DMS 273 (cell line): ENCODE measurements at regions not wholly inside any gene's neighbourhood (a gene's known extent, or its start where the extent isn't known, plus 50 kb on each side); places are given as distances from the start of the nearest gene placed in this dataset.
"Not testable (repeated sequence)": the region's sequence is repeated elsewhere in the genome, so short reads cannot be mapped to it uniquely, and the experiment has no call there.

ENCODE experiments used
- DNase-seq: peaks from one replicate; lab custom pipeline; 2025; ENCODE audit not compliant: unreplicated experiment; lab: John Stamatoyannopoulos, UW

DNA sequence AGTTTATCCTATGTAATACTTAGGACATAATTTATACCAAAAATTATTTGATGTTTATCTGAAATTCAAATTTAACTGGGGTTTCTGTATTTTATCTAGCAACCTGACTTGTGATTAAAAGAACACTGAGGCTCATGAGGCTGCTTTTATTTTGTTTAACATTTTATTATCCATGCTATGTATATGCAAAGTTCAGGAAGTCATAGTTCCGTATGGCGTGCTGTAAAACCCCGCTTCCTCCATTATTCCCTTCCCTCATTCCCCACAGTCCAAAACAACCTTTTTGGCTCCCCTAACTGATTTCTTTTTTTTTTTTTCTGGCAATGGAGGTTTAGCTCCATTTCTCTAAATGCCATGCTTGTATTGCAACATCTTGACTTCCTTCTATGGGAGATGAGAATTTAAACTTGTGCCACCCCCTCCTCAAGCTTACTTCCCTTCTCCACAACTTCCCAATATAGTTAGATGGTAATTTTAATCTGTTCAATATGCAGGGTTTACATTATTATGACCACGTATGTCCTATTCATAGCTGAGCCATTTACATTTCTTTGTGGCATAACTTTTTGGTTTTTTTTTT lies 138.0 kb upstream of the DNAH14 start:
- DNase-seq = no peak

GRCh38 chr1:224795591-224795990 lies 133.9 kb upstream of the DNAH14 start:
- no peak for DNase-seq

GRCh38 chr1:224799083-224799482 lies 130.4 kb upstream of the DNAH14 start:
- DNase-seq = peak; percentile 72

DNA sequence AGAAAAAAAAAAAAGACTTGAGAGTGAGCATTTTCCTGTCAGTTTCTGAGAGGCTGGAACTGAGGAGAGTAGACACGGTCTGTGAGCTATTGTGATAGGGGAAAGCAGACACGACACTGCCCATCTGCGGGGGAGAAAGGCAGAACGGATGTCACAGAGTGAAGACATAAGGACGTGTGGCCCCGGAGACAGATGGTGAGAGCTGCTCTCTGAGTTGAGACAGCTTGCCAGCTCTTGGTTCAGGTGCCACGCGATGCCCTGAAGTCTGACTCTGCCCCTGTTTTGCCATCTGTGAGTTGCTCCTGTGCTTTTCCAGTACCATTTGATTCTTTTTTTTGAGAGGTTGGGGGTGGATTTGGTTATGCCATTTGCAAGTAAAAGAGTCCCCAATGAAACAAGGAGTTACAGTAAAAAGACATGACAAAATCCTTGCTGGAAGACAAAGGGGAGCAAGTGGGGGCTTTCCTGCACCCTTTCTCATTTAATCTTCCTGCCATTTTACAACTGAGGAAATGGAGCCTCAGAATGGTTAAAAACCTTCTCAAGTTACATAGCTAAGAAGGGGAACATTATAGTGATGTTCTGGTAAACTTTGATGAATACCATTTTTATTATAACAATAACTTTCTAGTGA lies 128.9 kb upstream of the DNAH14 start:
- peak; percentile 98 for DNase-seq

DNA sequence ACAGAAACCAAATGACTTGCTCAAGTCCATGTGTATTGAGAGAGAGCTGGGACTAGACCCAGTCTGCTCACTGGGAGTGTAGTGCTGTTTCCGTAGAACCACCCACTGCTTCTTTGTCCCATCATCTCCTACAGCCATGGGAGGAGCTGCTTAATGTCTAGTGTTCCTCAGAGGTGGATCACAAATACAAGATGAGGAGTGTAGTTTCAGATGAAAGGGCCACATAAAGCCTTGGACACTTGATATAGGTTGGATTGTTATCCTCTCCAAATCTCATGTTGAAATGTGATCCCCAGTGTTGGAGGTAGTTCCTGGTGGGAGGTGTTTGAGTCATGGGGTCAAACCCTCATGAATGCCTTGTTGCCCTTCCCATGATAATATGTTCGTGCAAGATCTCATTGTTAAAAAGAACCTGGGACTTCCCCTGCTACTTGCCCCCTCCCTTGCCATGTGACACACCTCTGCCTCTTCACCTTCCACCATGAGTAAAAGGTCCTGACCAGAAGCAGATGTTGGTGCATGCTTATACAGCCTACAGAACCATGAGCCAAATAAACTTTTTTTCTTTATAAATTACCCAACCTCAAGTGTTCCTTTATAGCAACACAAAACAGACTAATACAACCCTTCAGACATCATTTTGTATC lies 127.5 kb upstream of the DNAH14 start:
- DNase-seq = peak; percentile 41

DNA sequence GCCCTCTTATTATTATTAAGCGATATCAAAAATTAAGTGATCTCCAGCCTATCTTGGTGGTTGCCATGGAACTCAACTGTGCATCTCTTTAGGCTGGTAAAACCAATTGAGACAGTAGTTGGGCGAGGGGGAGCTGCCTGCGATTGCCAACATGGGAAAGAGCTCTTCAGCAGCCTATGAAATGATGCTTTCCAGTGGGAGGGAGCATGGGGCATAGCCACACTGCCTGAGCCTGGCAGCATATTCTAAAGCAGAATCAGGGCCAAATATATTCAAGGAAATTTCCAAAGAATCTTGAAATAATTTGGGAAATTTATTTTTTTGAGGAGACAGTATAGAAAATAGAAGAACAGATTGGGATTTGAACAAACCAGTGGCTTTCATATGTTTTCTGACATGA lies 126.9 kb upstream of the DNAH14 start:
- no peak for DNase-seq

DNA sequence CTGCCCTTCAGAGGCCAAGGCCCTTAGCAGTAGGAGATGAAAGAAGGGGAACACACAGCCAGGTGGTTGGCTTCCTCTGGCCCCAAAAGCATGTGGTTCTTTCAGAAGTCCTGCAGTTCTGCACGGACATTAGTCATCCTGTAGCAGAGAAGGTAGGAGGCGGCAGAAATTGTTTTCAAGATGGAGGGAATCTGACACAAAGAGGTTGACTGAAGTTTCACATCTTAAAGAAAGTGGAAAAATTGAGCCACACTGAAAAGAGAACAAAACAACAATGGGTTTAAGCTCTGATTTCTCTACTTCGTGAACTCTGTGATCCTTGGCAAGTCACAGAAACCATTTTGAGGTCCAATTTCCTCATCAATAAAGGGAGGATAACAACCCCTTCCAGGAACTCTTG lies 125.3 kb upstream of the DNAH14 start:
- no peak for DNase-seq

GRCh38 chr1:224805889-224806288 lies 123.6 kb upstream of the DNAH14 start:
- DNase-seq = no peak

DNA sequence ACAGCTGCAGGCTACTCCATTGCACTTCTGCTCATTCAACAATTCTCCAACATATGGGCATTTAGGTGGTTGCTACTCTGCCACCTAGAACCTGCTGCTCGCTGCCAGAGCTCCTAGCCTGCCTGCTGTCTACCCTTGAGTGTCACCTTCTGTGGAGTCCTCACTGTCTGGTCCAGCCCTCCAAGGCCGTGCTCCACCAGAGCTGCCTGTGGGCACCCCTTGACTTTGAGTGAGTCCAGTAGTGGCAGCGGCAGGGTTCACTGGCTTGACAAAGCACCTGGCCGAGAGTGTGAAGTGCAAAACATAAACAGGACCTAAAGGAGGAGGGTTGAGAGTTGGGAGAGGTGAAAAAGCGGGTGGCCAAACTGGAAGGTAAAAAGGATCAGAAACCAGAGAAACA lies 120.3 kb upstream of the DNAH14 start:
- DNase-seq = no peak

DNA sequence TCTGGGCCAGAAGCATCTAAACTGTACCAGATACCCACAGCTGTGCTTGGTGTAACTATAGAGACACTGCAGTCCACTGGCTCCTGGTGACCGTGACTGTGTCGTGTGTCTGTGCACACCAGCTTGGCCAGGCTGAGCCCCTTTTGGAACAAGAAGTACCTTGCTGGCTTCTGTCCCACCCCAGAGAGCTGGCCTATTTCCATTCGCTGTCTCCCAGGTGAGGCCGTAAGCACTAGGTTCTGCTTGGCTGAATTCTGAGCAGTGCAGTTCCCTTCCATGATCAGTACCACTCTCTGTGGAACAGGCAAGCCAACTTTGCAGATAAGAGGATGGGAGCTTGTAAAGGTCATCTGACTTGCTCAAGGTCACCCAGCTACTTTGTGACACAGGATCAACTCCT lies 119.9 kb upstream of the DNAH14 start:
- no peak for DNase-seq

- no peak for DNase-seq
Observed at GRCh38 chr1:224811564-224811963, 117.9 kb upstream of the DNAH14 start.

DNA sequence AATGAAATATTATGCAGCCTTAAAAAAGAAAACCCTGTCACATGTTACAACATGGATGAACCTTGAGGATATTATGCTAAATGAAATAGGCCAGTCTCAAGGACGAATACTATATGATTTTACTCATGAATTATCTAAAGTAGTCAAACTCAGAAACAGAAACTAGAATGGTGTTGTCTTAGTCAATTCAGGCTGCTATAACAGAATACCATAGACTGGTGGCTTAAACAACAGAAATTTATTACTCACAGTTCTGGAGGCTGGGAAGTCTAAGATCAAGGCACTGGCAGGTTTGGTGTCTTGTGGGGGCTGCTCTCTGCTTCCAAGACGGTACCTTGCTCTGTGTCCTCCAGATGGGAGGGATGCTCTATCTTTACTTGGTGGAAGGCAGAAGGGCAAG lies 113.8 kb upstream of the DNAH14 start:
- DNase-seq = no peak

DNA sequence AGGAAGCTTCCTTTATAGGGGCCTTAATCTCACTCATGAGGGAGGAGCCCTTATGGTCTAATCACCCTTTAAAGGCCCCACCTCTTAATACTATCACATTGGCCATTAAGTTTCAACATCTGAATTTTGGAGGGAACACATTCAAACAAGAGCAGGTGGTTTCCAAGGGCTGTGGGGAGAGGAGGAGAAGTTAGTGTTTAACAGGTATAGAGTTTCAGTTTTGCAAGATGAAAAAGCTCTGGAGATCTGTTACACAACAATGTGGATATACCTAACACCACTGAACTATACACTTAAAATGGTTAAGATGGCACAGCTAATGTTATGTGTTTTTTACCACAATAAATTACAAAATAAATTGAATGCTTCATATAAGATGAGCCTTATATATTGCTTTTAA lies 113.4 kb upstream of the DNAH14 start:
- no peak for DNase-seq

GRCh38 chr1:224817382-224817781 lies 112.1 kb upstream of the DNAH14 start:
- no peak for DNase-seq

GRCh38 chr1:224819861-224820260 lies 109.6 kb upstream of the DNAH14 start:
- DNase-seq = no peak

DNA sequence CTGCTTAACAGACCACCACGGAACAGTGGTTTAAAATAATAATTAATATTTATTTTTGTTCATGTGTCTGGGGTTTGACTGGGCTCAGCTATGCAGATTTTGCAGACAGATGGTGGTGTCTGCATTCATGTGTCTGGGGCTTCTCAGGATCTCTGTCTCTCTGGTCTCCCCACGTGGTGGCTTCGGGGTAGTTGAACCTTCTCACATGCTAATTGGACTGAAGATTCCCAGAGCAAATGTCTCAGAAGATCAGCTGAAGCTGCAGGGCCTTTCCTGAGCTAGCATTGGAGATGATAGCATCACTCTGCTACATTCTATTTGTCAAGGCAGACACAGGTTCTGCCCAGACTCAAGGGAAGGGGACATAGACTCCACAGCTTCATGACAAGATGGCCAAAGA lies 109.1 kb upstream of the DNAH14 start:
- no peak for DNase-seq

DNA sequence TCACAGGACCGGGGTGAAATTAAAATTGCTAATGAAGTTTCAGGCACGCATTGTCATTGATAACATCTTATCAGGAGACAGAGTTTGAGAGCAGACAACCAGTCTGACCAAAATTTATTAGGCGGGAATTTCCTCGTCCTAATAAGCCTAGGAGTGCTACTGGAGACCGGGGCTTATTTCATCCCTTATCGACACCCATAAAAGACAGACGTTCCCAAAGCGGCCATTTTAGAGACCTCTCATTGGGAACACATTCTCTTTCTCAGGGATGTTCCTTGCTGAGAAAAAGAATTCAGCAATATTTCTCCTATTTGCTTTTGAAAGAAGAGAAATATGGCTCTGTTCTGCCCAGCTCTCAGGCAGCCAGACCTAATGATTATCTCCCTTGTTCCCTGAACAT lies 107.7 kb upstream of the DNAH14 start:
- peak; percentile 25 for DNase-seq

GRCh38 chr1:224825525-224826000 lies 103.9 kb upstream of the DNAH14 start:
- no peak for DNase-seq

GRCh38 chr1:224828691-224829090 lies 100.8 kb upstream of the DNAH14 start:
- no peak for DNase-seq

- no peak for DNase-seq
Observed at GRCh38 chr1:224831501-224831900, 98.0 kb upstream of the DNAH14 start.

GRCh38 chr1:224839648-224840300 lies 89.7 kb upstream of the DNAH14 start:
- not testable (repeated sequence) for DNase-seq

- DNase-seq = not testable (repeated sequence)
Observed at GRCh38 chr1:224841803-224842202, 87.7 kb upstream of the DNAH14 start.
